SW480 (cell line): ENCODE measurements at regions not wholly inside any gene's neighbourhood (a gene's known extent, or its start where the extent isn't known, plus 50 kb on each side); places are given as distances from the start of the nearest gene placed in this dataset.

Experiments
- DNase-seq: peaks from one replicate; pipeline ENCODE4 v3.0.0-alpha.2; 2016; ENCODE audit warnings: low spot score

- DNase-seq: no peak
Observed at GRCh38 chr2:153811516-153811915, 60.2 kb upstream of the GALNT13 start.

DNA sequence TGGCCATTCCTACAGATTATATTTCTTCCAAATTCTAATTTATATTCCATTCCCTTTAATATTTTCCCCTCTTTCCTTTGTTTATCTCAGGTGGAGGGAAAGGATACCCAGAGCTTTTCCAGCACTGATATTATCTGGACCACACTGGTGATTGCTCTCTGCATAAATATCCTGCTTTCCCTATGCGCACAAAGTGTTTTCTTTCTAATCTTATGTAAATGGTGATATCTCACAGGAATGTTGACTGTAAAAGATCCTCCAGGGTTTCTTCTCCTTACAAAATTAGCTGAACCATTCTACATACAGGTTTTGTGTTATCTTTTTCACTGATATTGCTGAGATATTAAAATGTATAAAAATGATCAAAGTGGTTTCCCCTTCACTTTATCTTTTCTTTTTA, 59.1 kb upstream of the GALNT13 start:
- no peak for DNase-seq

GRCh38 chr2:153818242-153818641, 53.5 kb upstream of the GALNT13 start:
- no peak for DNase-seq

DNA sequence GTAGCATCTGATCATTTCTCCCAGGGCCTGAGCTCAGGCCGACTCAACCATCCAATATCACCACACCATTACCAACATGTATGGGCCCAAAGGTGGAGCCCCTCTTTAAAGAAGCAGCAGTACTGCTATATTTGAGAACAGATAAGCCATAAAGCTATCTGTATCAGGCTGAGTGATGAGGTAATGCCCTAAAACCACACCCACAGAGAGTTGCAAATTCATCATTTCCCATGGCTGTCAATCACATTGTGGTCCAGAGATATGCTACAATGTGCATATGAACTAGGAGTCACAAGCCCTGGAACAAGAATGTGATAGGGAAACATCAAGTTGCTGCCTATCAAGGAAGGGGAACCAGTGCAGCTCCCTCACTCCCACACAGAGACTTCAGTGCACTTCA, 52.6 kb upstream of the GALNT13 start:
- DNase-seq: no peak

DNA sequence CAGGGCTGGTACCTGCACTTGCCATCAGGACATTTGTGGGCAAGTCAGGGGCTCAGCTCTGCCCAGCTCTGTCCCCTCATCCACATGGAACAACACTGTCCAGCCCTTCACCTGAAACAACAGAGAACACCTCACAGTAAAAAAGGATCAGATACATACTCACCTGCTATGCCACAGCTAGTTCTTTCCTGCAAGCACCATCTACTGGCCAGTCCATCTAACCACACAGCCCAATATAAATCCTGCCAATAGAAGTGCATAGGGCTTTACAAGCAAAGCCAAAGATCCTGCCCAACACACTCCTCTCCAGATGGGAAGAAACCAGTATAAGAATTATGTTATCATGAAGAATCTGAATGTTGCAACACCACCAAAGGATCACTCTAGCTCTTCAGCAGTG, 52.2 kb upstream of the GALNT13 start:
- peak; percentile 3 for DNase-seq
